HG02981 (cell line): ENCODE measurements at regions not wholly inside any gene's neighbourhood (a gene's known extent, or its start where the extent isn't known, plus 50 kb on each side); places are given as distances from the start of the nearest gene placed in this dataset.

Source experiments
- ATAC-seq: cut with Tn5 transposase; IDR thresholded peaks from one replicate; pipeline ENCODE4 v1.9.1; 2021; ENCODE audit warnings: mild to moderate bottlenecking, moderate library complexity; ENCODE audit not compliant: unreplicated experiment

DNA sequence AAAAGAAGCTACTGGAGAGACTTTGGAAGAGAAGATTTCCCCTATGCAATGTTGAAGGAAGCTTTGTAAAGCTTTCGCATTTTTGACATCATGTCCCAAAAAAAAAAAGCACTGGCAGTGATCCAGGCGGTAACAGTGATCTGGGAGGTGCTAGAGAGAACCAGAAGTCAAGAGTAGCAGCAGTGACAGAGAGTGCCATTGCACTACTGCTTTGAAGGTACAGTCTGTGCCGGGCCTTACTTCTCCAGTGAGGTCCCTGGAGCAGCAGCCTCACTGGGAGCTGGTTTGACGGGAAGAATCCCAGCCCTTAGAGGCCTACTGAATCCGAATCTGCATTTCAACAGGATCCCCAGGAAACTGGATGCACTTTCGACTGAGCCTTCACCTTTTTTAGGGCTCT lies 50.9 kb upstream of the ATL2 start:
- no peak for ATAC-seq

DNA sequence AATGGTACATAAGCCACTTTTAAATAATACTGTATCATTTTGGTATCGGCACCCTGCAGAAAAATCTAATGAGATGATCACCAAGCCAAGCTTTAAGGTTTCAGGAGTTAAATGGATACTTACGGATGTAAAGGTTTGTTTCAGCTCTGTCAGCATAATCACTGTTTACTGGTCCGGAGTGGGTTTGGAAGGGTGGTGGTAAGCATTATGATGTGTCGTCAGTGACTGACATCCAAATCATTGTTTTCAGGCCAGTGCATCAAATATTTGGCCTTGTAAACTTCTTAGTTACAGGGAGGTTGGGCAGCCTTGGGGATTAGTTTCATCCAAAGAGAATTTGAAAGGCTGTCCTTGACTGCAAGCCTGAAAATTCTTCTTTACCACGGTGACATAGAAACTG lies 50.0 kb upstream of the ATL2 start:
- ATAC-seq: no peak
